ENCODE measurements at regions not wholly inside any gene's neighbourhood (a gene's known extent, or its start where the extent isn't known, plus 50 kb on each side); places are given as distances from the start of the nearest gene placed in this dataset.

GRCh38 chr3:55167586-55168317 lies 239.9 kb upstream of the LRTM1 start:
- no peaks in the 10 kb centered on the region for H3K4me1 ChIP-seq
- in situ Hi-C loops (cut with MboI; ENCODE audit: low sequenced_read_pairs) = no loop called here
- DNase-seq (ENCODE audit: low spot score in 2 of 2) = no peak
- H3K4me3 ChIP-seq = no peak overlapping the region
- H3K9me3 ChIP-seq = no peaks in the 10 kb centered on the region
- no peaks in the 10 kb centered on the region for H3K27me3 ChIP-seq (ENCODE audit: low read depth)
- H3K36me3 ChIP-seq (replicated peaks) = no peaks in the 10 kb centered on the region

- H3K4me3 ChIP-seq = no peak overlapping the region
- DNase-seq (ENCODE audit: low spot score in 2 of 2) = no peak
- H3K4me1 ChIP-seq = no peaks in the 10 kb centered on the region
- no peaks in the 10 kb centered on the region for H3K9me3 ChIP-seq
- no peaks in the 10 kb centered on the region for H3K36me3 ChIP-seq (replicated peaks)
- in situ Hi-C loops (cut with MboI; ENCODE audit: low sequenced_read_pairs) = no loop called here
- no peaks in the 10 kb centered on the region for H3K27me3 ChIP-seq (ENCODE audit: low read depth)
These were observed 239.0 kb upstream of the LRTM1 start for GRCh38 chr3:55166576-55167555.

GRCh38 chr3:55165704-55166405 lies 238.0 kb upstream of the LRTM1 start:
- in situ Hi-C loops (cut with MboI; ENCODE audit: low sequenced_read_pairs) = no loop called here
- Histone ChIP-seq H3K27me3 (ENCODE audit: low read depth) (no peaks in the 10 kb centered on the region), H3K9me3 (no peaks in the 10 kb centered on the region), H3K36me3 (replicated peaks) (no peaks in the 10 kb centered on the region), H3K4me3 (no peak overlapping the region), H3K4me1 (no peaks in the 10 kb centered on the region)
- no peak for DNase-seq (ENCODE audit: low spot score in 2 of 2)

GRCh38 chr3:55165278-55165677 lies 237.4 kb upstream of the LRTM1 start:
- Histone ChIP-seq H3K36me3 (replicated peaks) (no peaks in the 10 kb centered on the region), H3K27me3 (ENCODE audit: low read depth) (no peaks in the 10 kb centered on the region), H3K4me1 (no peaks in the 10 kb centered on the region), H3K9me3 (no peaks in the 10 kb centered on the region), H3K4me3 (no peak overlapping the region)
- no peak for DNase-seq (ENCODE audit: low spot score in 2 of 2)
- in situ Hi-C loops (cut with MboI; ENCODE audit: low sequenced_read_pairs) = no loop called here

GRCh38 chr3:55164876-55165275 lies 237.0 kb upstream of the LRTM1 start:
- Histone ChIP-seq H3K4me1 (no peaks in the 10 kb centered on the region), H3K4me3 (no peak overlapping the region)
- in situ Hi-C loops (cut with MboI; ENCODE audit: low sequenced_read_pairs) = no loop called here

GRCh38 chr3:55164191-55164590 lies 236.3 kb upstream of the LRTM1 start:
- in situ Hi-C loops (cut with MboI; ENCODE audit: low sequenced_read_pairs) = no loop called here
- no peaks in the 10 kb centered on the region for H3K27me3 ChIP-seq (ENCODE audit: low read depth)
- no peaks in the 10 kb centered on the region for H3K4me1 ChIP-seq
- no peak for DNase-seq (ENCODE audit: low spot score in 2 of 2)
- no peak overlapping the region for H3K4me3 ChIP-seq
- H3K9me3 ChIP-seq = no peaks in the 10 kb centered on the region
- no peaks in the 10 kb centered on the region for H3K36me3 ChIP-seq (replicated peaks)

More at GRCh38 chr3:55164876-55165275, 237.0 kb upstream of the LRTM1 start:
- DNase-seq (ENCODE audit: low spot score in 2 of 2) = no peak
- H3K27me3 ChIP-seq (ENCODE audit: low read depth) = no peaks in the 10 kb centered on the region
- no peaks in the 10 kb centered on the region for H3K36me3 ChIP-seq (replicated peaks)
- no peaks in the 10 kb centered on the region for H3K9me3 ChIP-seq

- H3K36me3 ChIP-seq (replicated peaks) = no peaks in the 10 kb centered on the region
- no peaks in the 10 kb centered on the region for H3K9me3 ChIP-seq
- no peak for DNase-seq (ENCODE audit: low spot score in 2 of 2)
- no peaks in the 10 kb centered on the region for H3K4me1 ChIP-seq
- in situ Hi-C loops (cut with MboI; ENCODE audit: low sequenced_read_pairs) = no loop called here
- H3K4me3 ChIP-seq = no peak overlapping the region
- no peaks in the 10 kb centered on the region for H3K27me3 ChIP-seq (ENCODE audit: low read depth)
These were observed 235.6 kb upstream of the LRTM1 start for GRCh38 chr3:55163421-55163820.

GRCh38 chr3:55162031-55162795 lies 234.4 kb upstream of the LRTM1 start:
- no peaks in the 10 kb centered on the region for H3K9me3 ChIP-seq
- no peak overlapping the region for H3K4me3 ChIP-seq
- H3K36me3 ChIP-seq (replicated peaks) = no peaks in the 10 kb centered on the region
- in situ Hi-C loops (cut with MboI; ENCODE audit: low sequenced_read_pairs) = no loop called here
- DNase-seq (ENCODE audit: low spot score in 2 of 2) = no peak
- no peaks in the 10 kb centered on the region for H3K4me1 ChIP-seq
- no peaks in the 10 kb centered on the region; the same call in 1 of the 2 replicates for H3K27me3 ChIP-seq (ENCODE audit: low read depth)

- in situ Hi-C loops (cut with MboI; ENCODE audit: low sequenced_read_pairs) = no loop called here
- DNase-seq (ENCODE audit: low spot score in 2 of 2) = no peak
- no peak overlapping the region for H3K4me3 ChIP-seq
- no peaks in the 10 kb centered on the region for H3K9me3 ChIP-seq
- H3K4me1 ChIP-seq = no peaks in the 10 kb centered on the region
- no peaks in the 10 kb centered on the region for H3K36me3 ChIP-seq (replicated peaks)
- H3K27me3 ChIP-seq (ENCODE audit: low read depth) = peaks cover 3% of the 10 kb centered on the region; the same call in 1 of the 2 replicates
These were observed 233.4 kb upstream of the LRTM1 start for GRCh38 chr3:55161231-55161630.

- in situ Hi-C loops (cut with MboI; ENCODE audit: low sequenced_read_pairs) = no loop called here
- no peaks in the 10 kb centered on the region; the same call in 1 of the 2 replicates for H3K9me3 ChIP-seq
- peaks cover 3% of the 10 kb centered on the region; the same call in 1 of the 2 replicates for H3K27me3 ChIP-seq (ENCODE audit: low read depth)
- no peaks in the 10 kb centered on the region for H3K4me1 ChIP-seq
- H3K4me3 ChIP-seq = no peak overlapping the region
- no peaks in the 10 kb centered on the region for H3K36me3 ChIP-seq (replicated peaks)
- no peak for DNase-seq (ENCODE audit: low spot score in 2 of 2)
These were observed 232.6 kb upstream of the LRTM1 start for GRCh38 chr3:55160241-55160983.

GRCh38 chr3:55159711-55160110 lies 231.9 kb upstream of the LRTM1 start:
- Histone ChIP-seq H3K9me3 (no peaks in the 10 kb centered on the region; the same call in 1 of the 2 replicates), H3K4me1 (no peaks in the 10 kb centered on the region), H3K4me3 (no peak overlapping the region), H3K27me3 (ENCODE audit: low read depth) (peaks cover 3% of the 10 kb centered on the region; the same call in 1 of the 2 replicates), H3K36me3 (replicated peaks) (no peaks in the 10 kb centered on the region)
- no peak for DNase-seq (ENCODE audit: low spot score in 2 of 2)
- in situ Hi-C loops (cut with MboI; ENCODE audit: low sequenced_read_pairs) = no loop called here

- in situ Hi-C loops (cut with MboI; ENCODE audit: low sequenced_read_pairs) = no loop called here
- DNase-seq (ENCODE audit: low spot score in 2 of 2) = no peak
- H3K4me3 ChIP-seq = no peak overlapping the region
- H3K4me1 ChIP-seq = no peaks in the 10 kb centered on the region
- H3K36me3 ChIP-seq (replicated peaks) = no peaks in the 10 kb centered on the region
- peaks cover 3% of the 10 kb centered on the region; the same call in 1 of the 2 replicates for H3K27me3 ChIP-seq (ENCODE audit: low read depth)
- H3K9me3 ChIP-seq = no peaks in the 10 kb centered on the region; the same call in 1 of the 2 replicates
These were observed 231.2 kb upstream of the LRTM1 start for GRCh38 chr3:55159016-55159415.

All from HAP-1 (cell line).